ENCODE measurements at regions not wholly inside any gene's neighbourhood (a gene's known extent, or its start where the extent isn't known, plus 50 kb on each side); places are given as distances from the start of the nearest gene placed in this dataset.

- DNase-seq (ENCODE audit: low read depth in 2 of 2): no peak
These were observed 365.3 kb downstream of the QKI start for GRCh38 chr6:163779727-163780284.

GRCh38 chr6:163777716-163778115 lies 363.2 kb downstream of the QKI start:
- DNase-seq (ENCODE audit: low read depth in 2 of 2): no peak

GRCh38 chr6:163776906-163777686 lies 362.6 kb downstream of the QKI start:
- no peak for DNase-seq (ENCODE audit: low read depth in 2 of 2)

GRCh38 chr6:163776196-163776905 lies 361.8 kb downstream of the QKI start:
- no peak for DNase-seq (ENCODE audit: low read depth in 2 of 2)

GRCh38 chr6:163775313-163775712 lies 360.8 kb downstream of the QKI start:
- DNase-seq (ENCODE audit: low read depth in 2 of 2): no peak

GRCh38 chr6:163774485-163774884 lies 360.0 kb downstream of the QKI start:
- no peak for DNase-seq (ENCODE audit: low read depth in 2 of 2)

- no peak for DNase-seq (ENCODE audit: low read depth in 2 of 2)
These were observed 359.1 kb downstream of the QKI start for GRCh38 chr6:163773646-163774045.

GRCh38 chr6:163772701-163773100 lies 358.2 kb downstream of the QKI start:
- no peak for DNase-seq (ENCODE audit: low read depth in 2 of 2)

GRCh38 chr6:163771180-163771579 lies 356.7 kb downstream of the QKI start:
- no peak for DNase-seq (ENCODE audit: low read depth in 2 of 2)

- no peak for DNase-seq (ENCODE audit: low read depth in 2 of 2)
These were observed 354.4 kb downstream of the QKI start for GRCh38 chr6:163768905-163769304.

GRCh38 chr6:163766936-163767335 lies 352.4 kb downstream of the QKI start:
- DNase-seq (ENCODE audit: low read depth in 2 of 2): no peak

GRCh38 chr6:163765335-163765734 lies 350.8 kb downstream of the QKI start:
- DNase-seq (ENCODE audit: low read depth in 2 of 2): no peak

GRCh38 chr6:163764565-163764964 lies 350.0 kb downstream of the QKI start:
- DNase-seq (ENCODE audit: low read depth in 2 of 2): no peak

- DNase-seq (ENCODE audit: low read depth in 2 of 2): no peak
These were observed 347.0 kb downstream of the QKI start for GRCh38 chr6:163761481-163761880.

- no peak for DNase-seq (ENCODE audit: low read depth in 2 of 2)
These were observed 346.3 kb downstream of the QKI start for GRCh38 chr6:163760860-163761259.

GRCh38 chr6:163759542-163759941 lies 345.0 kb downstream of the QKI start:
- no peak for DNase-seq (ENCODE audit: low read depth in 2 of 2)

- DNase-seq (ENCODE audit: low read depth in 2 of 2): no peak
These were observed 343.0 kb downstream of the QKI start for GRCh38 chr6:163757520-163757919.

- no peak for DNase-seq (ENCODE audit: low read depth in 2 of 2)
These were observed 341.6 kb downstream of the QKI start for GRCh38 chr6:163756079-163756478.

GRCh38 chr6:163754866-163755265 lies 340.3 kb downstream of the QKI start:
- DNase-seq (ENCODE audit: low read depth in 2 of 2): no peak

- DNase-seq (ENCODE audit: low read depth in 2 of 2): no peak
These were observed 338.9 kb downstream of the QKI start for GRCh38 chr6:163753430-163753829.

GRCh38 chr6:163752446-163752845 lies 337.9 kb downstream of the QKI start:
- no peak for DNase-seq (ENCODE audit: low read depth in 2 of 2)

GRCh38 chr6:163751032-163751525 lies 336.6 kb downstream of the QKI start:
- DNase-seq (ENCODE audit: low read depth in 2 of 2): no peak
